EL (cell line): ENCODE measurements at regions not wholly inside any gene's neighbourhood (a gene's known extent, or its start where the extent isn't known, plus 50 kb on each side); places are given as distances from the start of the nearest gene placed in this dataset.

Experiments used
- DNase-seq: peaks from one replicate; pipeline ENCODE4 v3.0.0-alpha.2; 2016

DNA sequence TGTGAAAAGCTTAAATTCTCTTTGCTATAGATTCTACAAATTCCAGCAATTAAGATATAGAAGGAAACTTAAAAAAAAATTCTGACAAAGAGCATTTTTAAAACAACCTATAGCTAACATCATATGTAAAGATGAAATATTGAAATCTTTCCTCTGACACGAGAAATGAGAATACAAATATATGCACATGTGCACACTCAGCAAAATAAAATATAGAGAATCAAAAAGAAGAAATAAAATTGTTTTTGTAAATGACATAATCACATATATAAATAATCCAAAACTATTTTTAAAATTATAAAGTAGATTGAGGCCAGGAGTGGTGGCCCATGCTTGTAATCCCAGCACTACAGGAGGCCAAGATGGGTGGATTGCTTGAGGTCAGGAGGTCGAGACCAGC lies 265.1 kb downstream of the IRX2 start:
- DNase-seq: no peak

DNA sequence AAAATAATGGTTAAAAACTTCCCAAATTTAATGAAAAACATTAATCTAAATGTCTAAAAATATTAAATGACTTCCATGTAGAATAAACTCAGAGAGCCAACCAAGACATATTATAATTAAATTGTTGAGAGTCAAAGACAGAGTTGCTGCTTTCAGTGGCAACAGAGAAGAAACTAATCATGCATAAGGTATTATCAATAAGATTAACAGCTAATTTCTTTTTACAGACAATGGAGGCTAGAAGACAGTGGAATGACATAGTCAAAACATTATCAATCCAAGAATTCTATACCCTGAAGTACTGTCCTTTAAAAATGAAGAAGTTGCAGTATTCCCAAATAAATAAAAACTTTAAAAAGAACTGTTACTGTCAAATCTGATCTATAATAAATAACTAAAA lies 268.7 kb downstream of the IRX2 start:
- DNase-seq: no peak

GRCh38 chr5:2480871-2481270 lies 270.6 kb downstream of the IRX2 start:
- DNase-seq: no peak

DNA sequence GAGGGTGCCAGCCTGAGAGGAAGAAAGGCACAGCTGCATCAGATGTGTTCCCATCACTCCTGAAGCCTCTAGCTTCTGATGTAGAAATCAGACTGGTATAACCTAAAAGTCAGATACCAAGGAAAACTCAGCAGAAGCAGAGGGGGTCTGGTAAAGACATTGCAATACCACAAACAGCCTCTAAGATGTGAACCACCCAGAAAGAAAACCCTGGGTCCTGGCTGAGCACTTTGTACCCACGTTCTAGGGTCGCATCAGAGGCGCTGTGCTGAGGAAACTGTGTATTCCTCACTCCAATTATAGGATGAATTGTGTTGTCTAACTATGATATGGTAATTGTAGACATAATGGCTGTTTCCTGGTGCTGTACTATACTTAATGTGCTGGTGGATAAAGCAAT lies 275.6 kb downstream of the IRX2 start:
- DNase-seq: no peak

DNA sequence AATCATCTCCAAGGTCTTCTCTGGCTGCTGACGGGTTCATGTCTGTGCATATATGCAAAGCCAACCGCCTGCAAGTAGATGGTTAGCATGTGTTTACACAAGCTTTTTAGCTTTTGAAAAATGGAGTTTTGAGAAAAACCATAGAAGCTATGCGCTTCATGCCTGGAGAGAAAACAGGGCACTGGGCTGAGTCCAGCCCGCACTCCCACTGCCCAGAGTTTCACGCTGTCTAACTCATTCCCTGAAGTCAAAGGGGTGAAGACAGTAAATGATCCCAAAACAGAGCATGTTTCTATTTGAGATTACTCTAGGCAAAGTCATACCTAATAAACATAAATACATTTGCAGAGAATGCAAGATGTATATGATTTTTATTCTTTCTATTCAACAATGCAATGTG lies 278.8 kb downstream of the IRX2 start:
- DNase-seq: no peak

- no peak for DNase-seq
These were observed 280.2 kb downstream of the IRX2 start for GRCh38 chr5:2471152-2471879.

DNA sequence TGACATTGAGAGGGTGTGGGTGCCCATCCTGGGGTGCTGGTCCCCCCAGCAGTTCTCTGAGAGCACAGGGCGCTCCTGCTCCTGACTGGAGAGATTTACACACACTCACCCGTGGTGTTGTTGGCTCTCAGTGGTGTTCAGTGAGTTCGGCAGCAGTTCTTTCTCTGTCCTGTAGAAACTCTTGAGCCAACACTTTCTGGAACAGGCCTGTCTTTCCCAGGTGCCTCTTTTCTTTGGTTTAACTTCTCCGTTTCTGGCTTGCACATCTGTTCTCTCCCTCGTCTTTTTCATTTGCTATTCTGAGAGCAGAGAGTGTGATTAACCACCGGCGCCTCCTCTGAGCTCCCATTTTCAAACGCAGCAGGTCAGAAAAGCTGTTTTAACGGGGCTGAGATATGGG lies 284.5 kb downstream of the IRX2 start:
- DNase-seq: no peak

DNA sequence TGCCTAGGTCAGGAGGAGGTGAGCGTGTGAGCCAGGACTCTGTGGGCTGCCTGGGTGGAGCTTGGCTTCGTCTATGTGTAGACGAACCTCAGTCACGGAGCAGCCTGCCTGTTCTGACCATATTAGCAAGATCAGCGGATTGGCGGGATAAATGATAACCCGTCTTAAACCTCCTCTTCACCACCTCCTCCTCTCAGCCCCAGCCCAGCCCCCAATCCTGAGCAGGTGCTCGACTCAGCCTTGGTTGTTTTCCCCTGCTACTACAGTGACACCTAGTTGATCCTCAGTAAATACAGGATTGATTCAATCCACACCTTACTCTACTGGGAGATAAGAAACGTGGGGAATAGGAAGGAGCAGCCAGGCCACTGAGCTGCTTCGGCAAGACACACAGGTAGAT lies 286.1 kb downstream of the IRX2 start:
- no peak for DNase-seq

- DNase-seq: no peak
These were observed 287.3 kb downstream of the IRX2 start for GRCh38 chr5:2464141-2464540.

- DNase-seq: no peak
These were observed 289.5 kb downstream of the IRX2 start for GRCh38 chr5:2461701-2462691.

- no peak for DNase-seq
These were observed 291.4 kb downstream of the IRX2 start for GRCh38 chr5:2460098-2460497.

DNA sequence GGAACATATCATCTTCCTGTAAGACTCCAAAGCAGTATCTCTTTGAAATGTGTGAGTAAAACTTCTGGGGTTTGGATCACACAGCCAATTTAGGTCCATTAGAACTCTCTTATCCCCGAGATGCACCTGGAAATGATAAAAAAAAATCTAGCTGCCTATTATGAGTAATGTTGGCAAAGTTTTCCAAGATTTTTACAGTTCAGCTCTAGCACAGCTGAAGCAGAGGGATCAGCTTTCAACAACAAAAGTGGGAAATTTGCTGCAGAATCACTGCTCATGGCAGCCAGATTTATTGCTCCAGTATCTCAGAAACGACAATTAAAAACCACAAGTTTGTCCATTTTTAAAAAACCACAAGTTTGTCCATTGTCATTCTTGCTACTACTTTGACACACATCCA lies 292.2 kb downstream of the IRX2 start:
- no peak for DNase-seq

- no peak for DNase-seq
These were observed 295.6 kb downstream of the IRX2 start for GRCh38 chr5:2455878-2456277.

- DNase-seq: no peak
These were observed 296.6 kb downstream of the IRX2 start for GRCh38 chr5:2454876-2455275.

DNA sequence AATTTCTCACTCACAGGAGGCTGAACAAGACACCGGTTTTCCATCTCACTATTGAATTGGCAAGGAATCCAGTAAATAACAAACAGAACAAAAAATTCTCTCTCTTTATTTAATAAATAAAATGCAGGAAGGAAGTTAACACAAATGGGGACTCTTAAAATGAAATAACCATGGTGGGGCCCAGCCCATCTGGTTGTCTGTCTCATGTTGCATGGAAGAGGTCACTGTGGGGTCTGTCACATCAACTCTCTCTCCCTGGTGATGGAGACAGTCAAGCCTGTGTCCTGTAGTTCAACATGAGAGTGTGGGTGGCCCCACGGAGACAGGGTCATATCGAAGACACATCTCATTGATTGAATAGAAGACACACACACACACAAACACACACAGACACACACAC lies 297.7 kb downstream of the IRX2 start:
- no peak for DNase-seq

DNA sequence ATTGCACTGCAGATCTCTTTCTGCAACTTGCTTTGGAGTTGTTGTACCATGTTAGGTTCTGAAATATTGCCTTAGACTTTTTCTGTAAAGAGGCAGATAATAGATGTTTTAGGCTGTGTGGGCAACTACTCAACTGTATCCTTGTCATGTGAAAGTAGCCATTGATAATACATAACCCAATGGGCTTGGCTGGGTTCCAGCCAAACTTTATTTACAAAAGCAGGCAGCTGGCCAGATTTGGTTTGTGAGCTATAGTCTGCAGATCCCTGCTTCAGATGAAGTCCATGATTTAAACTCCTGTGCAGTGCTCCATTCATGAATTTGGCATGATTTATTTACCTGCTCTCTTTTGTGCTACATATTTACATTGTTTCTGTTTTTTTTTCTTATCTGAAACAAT lies 300.4 kb downstream of the IRX2 start:
- DNase-seq: no peak

GRCh38 chr5:2442496-2443354 lies 308.8 kb downstream of the IRX2 start:
- no peak for DNase-seq

- no peak for DNase-seq
These were observed 309.8 kb downstream of the IRX2 start for GRCh38 chr5:2441495-2442180.

DNA sequence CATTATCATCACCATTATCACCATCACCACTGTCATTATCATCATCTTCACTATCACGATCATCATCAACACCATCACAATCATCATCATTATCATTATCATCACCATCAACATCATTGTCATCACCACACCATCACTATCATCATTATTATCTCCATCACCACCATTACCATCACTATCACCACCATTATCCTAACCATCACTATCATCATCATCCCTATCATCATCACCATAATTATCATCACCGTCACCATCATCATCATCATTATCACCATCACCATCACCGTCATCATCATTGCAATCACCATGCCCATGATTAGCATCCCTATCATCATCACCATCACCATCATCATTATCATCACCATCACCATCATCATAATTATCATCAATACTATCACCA lies 311.9 kb downstream of the IRX2 start:
- DNase-seq: no peak

DNA sequence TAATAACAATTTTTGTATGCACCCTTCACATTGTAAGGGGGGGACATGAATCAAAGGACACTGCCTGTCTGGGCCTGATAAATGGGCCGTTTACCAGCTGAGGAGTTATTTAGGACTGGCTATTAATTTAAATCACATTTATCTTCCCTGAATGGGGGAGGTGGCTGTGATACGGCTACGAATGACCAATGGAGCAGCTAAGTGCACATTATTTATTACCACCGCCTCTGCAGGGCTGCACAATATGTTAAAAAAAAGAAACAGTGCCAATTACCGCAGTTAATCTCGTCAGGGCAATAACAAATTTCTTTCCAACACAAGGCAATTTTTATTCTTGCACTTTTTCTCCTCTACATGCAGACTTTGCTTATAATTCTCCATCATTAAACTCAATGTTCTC lies 318.4 kb downstream of the IRX2 start:
- DNase-seq: no peak

GRCh38 chr5:2432076-2432920 lies 319.2 kb downstream of the IRX2 start:
- DNase-seq: no peak

DNA sequence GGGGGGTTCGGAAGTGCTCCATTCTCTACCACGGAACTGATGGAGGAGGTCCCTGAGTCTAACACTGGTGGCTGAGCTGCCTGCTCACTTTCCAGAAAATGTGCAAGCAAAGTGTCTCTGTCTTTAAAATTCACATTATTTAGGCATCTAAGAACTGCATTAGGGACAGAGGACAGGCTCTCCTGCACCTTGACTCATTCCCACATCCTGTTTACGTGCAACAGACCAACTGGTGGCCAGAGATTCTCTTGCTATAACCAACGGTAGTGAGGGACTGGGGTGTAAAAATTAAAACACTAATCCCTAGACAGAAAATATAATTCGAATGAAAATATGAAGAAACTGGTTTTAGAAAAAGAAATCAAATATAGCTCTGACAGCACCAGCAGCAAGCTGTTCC lies 320.9 kb downstream of the IRX2 start:
- no peak for DNase-seq
